GM12878 (cell line): ENCODE measurements at regions not wholly inside any gene's neighbourhood (a gene's known extent, or its start where the extent isn't known, plus 50 kb on each side); places are given as distances from the start of the nearest gene placed in this dataset.

Source experiments
- ATAC-seq: fragments of 200-7000 bp; cut with Tn5 transposase; 3 replicates; pipeline ENCODE4 v1.9.1; 2020; ENCODE audit warnings: mild to moderate bottlenecking, moderate library complexity
- BruUV-seq: library from RNA; stranded (reverse); fragments of 400-500 nt; replicated peaks from 2 replicates; lab custom pipeline; 2021; lab: Mats Ljungman, UMichigan
- CTCF ChIA-PET: fragments of 300-600 bp; sonication (Branson Sonifier 250); formaldehyde crosslinking; extraction: SDS; loops from one replicate; lab custom pipeline; 2021; ENCODE audit warnings: inconsistent platforms; lab: Yijun Ruan, JAX
- POLR2A ChIA-PET: fragments of 350-600 bp; formaldehyde crosslinking; extraction: SDS; loops from one replicate; lab custom pipeline; 2021; ENCODE audit warnings: inconsistent platforms; lab: Charles Lee
- RAD21 ChIA-PET: fragments of 300-600 bp; sonication (Branson Sonifier 250); formaldehyde crosslinking; loops from one replicate; lab custom pipeline; 2023; ENCODE audit warnings: antibody characterized with exemption; ENCODE audit not compliant: unreplicated experiment; lab: Charles Lee
- SMC1A ChIA-PET: fragments of 300-600 bp; sonication (Branson Sonifier 250); formaldehyde crosslinking; loops from one replicate; lab custom pipeline; 2023; ENCODE audit not compliant: unreplicated experiment, uncharacterized antibody; lab: Charles Lee
- DNase-seq: peaks from one replicate; pipeline ENCODE4 v3.0.0-alpha.2; 2011; ENCODE audit warnings: low read depth, low spot score
- FAIRE-seq: peaks from 3 replicates; lab custom pipeline; 2011; peaks lifted over from hg19 to GRCh38; lab: Jason Lieb, UNC
- H2AFZ ChIP-seq: 2 replicates; pipeline ENCODE4 v1.6.0; 2011; ENCODE audit warnings: low read depth, low read length, control low read depth; ENCODE audit not compliant: control insufficient read depth
- H3K27ac ChIP-seq: 2 replicates; pipeline ENCODE4 v1.5.1; 2011; ENCODE audit warnings: control low read depth; ENCODE audit not compliant: control insufficient read depth, insufficient read depth
- H3K27me3 ChIP-seq, 2 experiments: replicated peaks in 1 of 2; 2 replicates each; pipeline versions ENCODE4 v1.6.0 to v1.6.1; 2011; ENCODE audit warnings: low read length in 1 of 2; ENCODE audit not compliant: control insufficient read depth in 2 of 2, insufficient read depth in 2 of 2
- H3K36me3 ChIP-seq, 2 experiments: 2 replicates each; pipeline ENCODE4 v1.5.1; 2011; ENCODE audit warnings: low read length in 1 of 2; ENCODE audit not compliant: control insufficient read depth in 2 of 2, insufficient read depth in 2 of 2
- H3K4me1 ChIP-seq: 2 replicates; pipeline ENCODE4 v1.6.1; 2011; ENCODE audit warnings: mild to moderate bottlenecking, low read length, moderate library complexity, mixed read lengths; ENCODE audit not compliant: control insufficient read depth, insufficient read depth
- H3K4me2 ChIP-seq: 2 replicates; pipeline ENCODE4 v1.6.0; 2011; ENCODE audit warnings: control low read depth; ENCODE audit not compliant: control insufficient read depth, insufficient read depth
- H3K4me3 ChIP-seq: fragments of 200-600 bp; sonication (generic); 2 replicates; pipeline ENCODE4 v1.5.1; 2016
- H3K79me2 ChIP-seq: 2 replicates; pipeline ENCODE4 v1.6.0; 2011; ENCODE audit warnings: low read length; ENCODE audit not compliant: control insufficient read depth, insufficient read depth
- H3K9ac ChIP-seq: 2 replicates; pipeline ENCODE4 v1.8.0; 2011; ENCODE audit warnings: low read length, control low read depth, mixed read lengths; ENCODE audit not compliant: control insufficient read depth, insufficient read depth
- H3K9me3 ChIP-seq: replicated peaks from 3 replicates; pipeline ENCODE4 v1.5.1; 2011; ENCODE audit warnings: mild to moderate bottlenecking, low read length; ENCODE audit not compliant: control insufficient read depth, insufficient read depth
- H4K20me1 ChIP-seq: 2 replicates; pipeline ENCODE4 v1.6.0; 2011; ENCODE audit not compliant: control insufficient read depth, insufficient read depth
- CEBPB ChIP-seq, 2 experiments: fragments of 150-350 bp in 1 of 2; IDR thresholded peaks; 2 replicates each; pipeline ENCODE4 v1.6.1; 2012 to 2014; ENCODE audit warnings: low read depth in 2 of 2, low read length in 2 of 2, borderline replicate concordance in 1 of 2, inconsistent platforms in 1 of 2
- EGR1 ChIP-seq, 2 experiments: IDR thresholded peaks; 1 replicate in 1 of 2; 2 replicates in 1 of 2; pipeline ENCODE4 v1.6.1; 2011 to 2012; ENCODE audit warnings: low read depth in 2 of 2, low read length in 2 of 2, borderline replicate concordance in 1 of 2, mild to moderate bottlenecking in 1 of 2, moderate library complexity in 1 of 2
- HDAC2 ChIP-seq: fragments of 200-600 bp; sonication (generic); IDR thresholded peaks from 2 replicates; pipeline ENCODE4 v1.6.1; 2017
- HDGF ChIP-seq: fragments of 450-650 bp; IDR thresholded peaks from 2 replicates; pipeline ENCODE4 v1.6.1; 2016; ENCODE audit warnings: antibody characterized with exemption
- KLF5 ChIP-seq: fragments of 450-650 bp; IDR thresholded peaks from 2 replicates; pipeline ENCODE4 v1.6.1; 2014; ENCODE audit warnings: mild to moderate bottlenecking; ENCODE audit not compliant: partially characterized antibody
- PAX5 ChIP-seq: IDR thresholded peaks from 2 replicates; pipeline ENCODE4 v1.6.1; 2011; ENCODE audit warnings: low read depth, low read length, borderline replicate concordance
- POLR2A ChIP-seq: IDR thresholded peaks from 2 replicates; pipeline ENCODE4 v1.6.1; 2011; ENCODE audit warnings: low read depth, mild to moderate bottlenecking, low read length
- STAT1 ChIP-seq: fragments of 450-650 bp; conservative IDR thresholded peaks from 2 replicates; pipeline ENCODE4 v1.6.1; 2014; ENCODE audit warnings: antibody characterized with exemption, mild to moderate bottlenecking
- TAF1 ChIP-seq: IDR thresholded peaks from 2 replicates; pipeline ENCODE4 v1.6.1; 2011; ENCODE audit warnings: mild to moderate bottlenecking, low read depth, low read length, borderline replicate concordance
- ZNF24 ChIP-seq: fragments of 450-650 bp; IDR thresholded peaks from 2 replicates; pipeline ENCODE4 v1.6.1; 2017; ENCODE audit warnings: antibody characterized with exemption, mild to moderate bottlenecking
- WGBS: methylation state at CpG from one replicate; pipeline ENCODE4 v1.1.6; 2016; ENCODE audit warnings: low lambda C conversion rate; ENCODE audit not compliant: insufficient replicate concordance, insufficient coverage; ENCODE audit errors: missing lambda C conversion rate; 5-methylcytosine and 5-hydroxymethylcytosine counted together
- in situ Hi-C: fragments of 300-500 bp; cut with MboI; formaldehyde crosslinking; loops from 9 replicates; pipeline ENCODE4 v1.14.3; 2018; ENCODE audit warnings: mixed read lengths
- intact Hi-C: fragments of 100-400 bp; cut with micrococcal nuclease; formaldehyde crosslinking; loops from one replicate; pipeline ENCODE4 v1.14.2; 2022; ENCODE audit not compliant: unreplicated experiment
- TF ChIP-seq, protein P1 (sequence below): IDR thresholded peaks from 2 replicates; pipeline ENCODE4 v1.6.1; 2012; ENCODE audit warnings: low read depth, low read length, improper control_type of control experiment
- TF ChIP-seq, protein P2 (sequence below): fragments of 450-650 bp; IDR thresholded peaks from 2 replicates; pipeline ENCODE4 v1.6.1; 2017; ENCODE audit warnings: mild to moderate bottlenecking, low read depth, inconsistent platforms; ENCODE audit not compliant: poor library complexity, severe bottlenecking
- TF ChIP-seq, protein P3 (sequence below): IDR thresholded peaks from 2 replicates; pipeline ENCODE4 v1.6.1; 2012; ENCODE audit warnings: mild to moderate bottlenecking, low read depth, low read length

DNA sequence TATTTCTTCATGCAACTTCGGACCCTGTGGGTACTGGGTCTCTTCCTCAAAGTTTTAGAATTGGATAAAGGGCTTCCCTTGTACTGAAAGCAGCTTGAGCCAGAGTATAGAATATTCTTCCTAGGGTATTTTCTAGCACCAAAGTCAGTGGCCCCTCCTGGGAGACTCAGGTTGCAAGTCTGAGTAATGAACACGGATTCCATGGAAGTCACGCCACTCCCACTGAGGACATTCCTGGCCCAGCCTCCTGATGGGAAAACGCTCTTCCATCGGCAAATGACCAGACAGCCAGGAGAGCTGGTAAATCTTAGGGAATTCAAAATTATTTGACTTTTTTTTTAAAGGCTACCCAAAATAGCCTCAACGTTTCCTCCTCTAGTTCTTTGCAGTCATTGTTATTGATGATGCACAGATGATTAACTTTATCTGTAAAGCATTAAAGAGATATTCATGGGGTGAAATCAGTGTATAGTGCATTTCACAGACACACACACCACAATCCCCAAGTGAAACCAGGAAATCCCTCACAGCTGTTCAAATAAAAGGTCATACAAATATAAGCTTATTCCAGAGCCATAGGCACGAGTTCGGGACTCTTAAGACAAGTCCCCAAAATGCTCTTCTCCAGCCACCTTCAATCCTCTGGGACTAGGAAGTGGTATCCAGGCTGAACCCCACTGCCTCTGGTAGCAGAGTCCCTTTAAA lies 248.8 kb downstream of the SOD2 start:
- ATAC-seq = no peak
- in situ Hi-C loops = no loop called here
- no TSS peak for BruUV-seq
- Histone ChIP-seq H3K36me3 (no peaks in the 10 kb centered on the region), H3K27me3 (peaks cover 5 to 8% of the 10 kb centered on the region in 2 experiments), H3K4me2 (no peak overlapping the region), H3K9me3 (no peaks in the 10 kb centered on the region), H4K20me1 (no peaks in the 10 kb centered on the region), H3K4me3 (no peak overlapping the region), H3K4me1 (no peaks in the 10 kb centered on the region), H3K27ac (no peak overlapping the region), H3K79me2 (no peaks in the 10 kb centered on the region)
- DNase-seq = no peak
- WGBS = 18% methylated on average over 8 of the region's 8 CpGs
- no peak for FAIRE-seq
- CTCF ChIA-PET = no interaction called here
- RAD21 ChIA-PET = no interaction called here
- intact Hi-C loops = no loop called here
- POLR2A ChIA-PET = no interaction called here
- TF ChIP-seq HDGF (no peak), EGR1 (IDR thresholded peaks at IDR 0.05; ENCODE audit: borderline replicate concordance in 1 of 2, low read depth in 2 of 2, low read length in 2 of 2) (no peak), CEBPB (IDR thresholded peaks at IDR 0.05; ENCODE audit: borderline replicate concordance in 1 of 2, low read depth in 2 of 2, low read length in 2 of 2) (no peak), ZNF24 (no peak), STAT1 (no peak), POLR2A (no peak), TAF1 (no peak), PAX5 (no peak), KLF5 (no peak), HDAC2 (no peak)
- TF ChIP-seq, protein P1, sequence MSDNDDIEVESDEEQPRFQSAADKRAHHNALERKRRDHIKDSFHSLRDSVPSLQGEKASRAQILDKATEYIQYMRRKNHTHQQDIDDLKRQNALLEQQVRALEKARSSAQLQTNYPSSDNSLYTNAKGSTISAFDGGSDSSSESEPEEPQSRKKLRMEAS = no peak
- TF ChIP-seq, protein P2, sequence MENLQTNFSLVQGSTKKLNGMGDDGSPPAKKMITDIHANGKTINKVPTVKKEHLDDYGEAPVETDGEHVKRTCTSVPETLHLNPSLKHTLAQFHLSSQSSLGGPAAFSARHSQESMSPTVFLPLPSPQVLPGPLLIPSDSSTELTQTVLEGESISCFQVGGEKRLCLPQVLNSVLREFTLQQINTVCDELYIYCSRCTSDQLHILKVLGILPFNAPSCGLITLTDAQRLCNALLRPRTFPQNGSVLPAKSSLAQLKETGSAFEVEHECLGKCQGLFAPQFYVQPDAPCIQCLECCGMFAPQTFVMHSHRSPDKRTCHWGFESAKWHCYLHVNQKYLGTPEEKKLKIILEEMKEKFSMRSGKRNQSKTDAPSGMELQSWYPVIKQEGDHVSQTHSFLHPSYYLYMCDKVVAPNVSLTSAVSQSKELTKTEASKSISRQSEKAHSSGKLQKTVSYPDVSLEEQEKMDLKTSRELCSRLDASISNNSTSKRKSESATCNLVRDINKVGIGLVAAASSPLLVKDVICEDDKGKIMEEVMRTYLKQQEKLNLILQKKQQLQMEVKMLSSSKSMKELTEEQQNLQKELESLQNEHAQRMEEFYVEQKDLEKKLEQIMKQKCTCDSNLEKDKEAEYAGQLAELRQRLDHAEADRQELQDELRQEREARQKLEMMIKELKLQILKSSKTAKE = no peak
- TF ChIP-seq, protein P3, sequence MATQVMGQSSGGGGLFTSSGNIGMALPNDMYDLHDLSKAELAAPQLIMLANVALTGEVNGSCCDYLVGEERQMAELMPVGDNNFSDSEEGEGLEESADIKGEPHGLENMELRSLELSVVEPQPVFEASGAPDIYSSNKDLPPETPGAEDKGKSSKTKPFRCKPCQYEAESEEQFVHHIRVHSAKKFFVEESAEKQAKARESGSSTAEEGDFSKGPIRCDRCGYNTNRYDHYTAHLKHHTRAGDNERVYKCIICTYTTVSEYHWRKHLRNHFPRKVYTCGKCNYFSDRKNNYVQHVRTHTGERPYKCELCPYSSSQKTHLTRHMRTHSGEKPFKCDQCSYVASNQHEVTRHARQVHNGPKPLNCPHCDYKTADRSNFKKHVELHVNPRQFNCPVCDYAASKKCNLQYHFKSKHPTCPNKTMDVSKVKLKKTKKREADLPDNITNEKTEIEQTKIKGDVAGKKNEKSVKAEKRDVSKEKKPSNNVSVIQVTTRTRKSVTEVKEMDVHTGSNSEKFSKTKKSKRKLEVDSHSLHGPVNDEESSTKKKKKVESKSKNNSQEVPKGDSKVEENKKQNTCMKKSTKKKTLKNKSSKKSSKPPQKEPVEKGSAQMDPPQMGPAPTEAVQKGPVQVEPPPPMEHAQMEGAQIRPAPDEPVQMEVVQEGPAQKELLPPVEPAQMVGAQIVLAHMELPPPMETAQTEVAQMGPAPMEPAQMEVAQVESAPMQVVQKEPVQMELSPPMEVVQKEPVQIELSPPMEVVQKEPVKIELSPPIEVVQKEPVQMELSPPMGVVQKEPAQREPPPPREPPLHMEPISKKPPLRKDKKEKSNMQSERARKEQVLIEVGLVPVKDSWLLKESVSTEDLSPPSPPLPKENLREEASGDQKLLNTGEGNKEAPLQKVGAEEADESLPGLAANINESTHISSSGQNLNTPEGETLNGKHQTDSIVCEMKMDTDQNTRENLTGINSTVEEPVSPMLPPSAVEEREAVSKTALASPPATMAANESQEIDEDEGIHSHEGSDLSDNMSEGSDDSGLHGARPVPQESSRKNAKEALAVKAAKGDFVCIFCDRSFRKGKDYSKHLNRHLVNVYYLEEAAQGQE = no peak
- TF ChIP-seq, all 136 proteins: peak for 0
- SMC1A ChIA-PET = interaction anchor here (0.6 kb wide), 1 partner anchor 39 kb away, joined by 3 read pairs; no protein-coding TSS in a partner anchor
- Histone ChIP-seq H2AFZ (no peak overlapping the region), H3K9ac (no peak overlapping the region)
